ENCODE measurements at regions not wholly inside any gene's neighbourhood (a gene's known extent, or its start where the extent isn't known, plus 50 kb on each side); places are given as distances from the start of the nearest gene placed in this dataset.
"Not testable (repeated sequence)": the region's sequence is repeated elsewhere in the genome, so short reads cannot be mapped to it uniquely, and the experiment has no call there.

DNA sequence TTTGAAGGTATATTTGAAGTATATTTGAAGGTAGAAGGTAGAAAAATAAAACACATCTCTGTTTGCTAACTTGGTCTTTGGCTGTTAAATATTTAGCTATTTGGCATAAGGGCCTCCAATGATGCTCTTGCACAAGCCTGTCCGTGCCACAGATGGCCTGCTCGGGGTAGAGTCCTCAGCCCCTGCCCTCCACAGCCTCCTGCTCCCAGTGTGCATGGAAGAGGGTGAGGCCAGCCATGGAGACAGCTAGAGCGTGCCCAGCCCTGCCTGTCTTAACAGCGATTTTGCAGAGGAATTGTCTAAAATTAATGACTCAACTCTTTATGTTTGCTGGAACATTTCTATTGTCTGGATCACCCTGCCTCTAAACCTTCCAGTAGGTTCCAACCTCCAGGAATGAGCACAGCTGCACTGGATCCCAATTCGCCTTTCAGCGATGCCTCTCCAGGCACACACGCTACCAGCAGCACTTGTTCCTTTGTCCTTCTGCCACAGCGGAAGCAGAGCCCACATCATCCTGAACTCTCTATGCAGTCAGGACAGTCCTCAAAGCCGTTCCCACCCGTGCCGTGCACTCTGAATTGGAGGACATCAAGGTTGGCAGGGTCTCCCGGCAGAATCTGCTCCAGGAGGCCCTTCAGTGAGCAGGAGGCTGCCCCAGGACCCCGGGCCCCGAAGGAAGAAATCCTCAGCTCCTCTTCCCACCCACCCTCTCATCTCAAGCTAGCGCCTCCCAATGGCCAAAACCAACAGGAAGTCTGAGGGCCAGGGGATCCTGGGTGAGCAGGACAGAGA lies 254.0 kb upstream of the IRX1 start:
- no peak for DNase-seq (ENCODE audit: low spot score)

GRCh38 chr5:3340471-3340870 lies 255.2 kb upstream of the IRX1 start:
- no peak for DNase-seq (ENCODE audit: low spot score)

- DNase-seq (ENCODE audit: low spot score), result no peak
Measured at GRCh38 chr5:3339798-3340115, 255.9 kb upstream of the IRX1 start.

DNA sequence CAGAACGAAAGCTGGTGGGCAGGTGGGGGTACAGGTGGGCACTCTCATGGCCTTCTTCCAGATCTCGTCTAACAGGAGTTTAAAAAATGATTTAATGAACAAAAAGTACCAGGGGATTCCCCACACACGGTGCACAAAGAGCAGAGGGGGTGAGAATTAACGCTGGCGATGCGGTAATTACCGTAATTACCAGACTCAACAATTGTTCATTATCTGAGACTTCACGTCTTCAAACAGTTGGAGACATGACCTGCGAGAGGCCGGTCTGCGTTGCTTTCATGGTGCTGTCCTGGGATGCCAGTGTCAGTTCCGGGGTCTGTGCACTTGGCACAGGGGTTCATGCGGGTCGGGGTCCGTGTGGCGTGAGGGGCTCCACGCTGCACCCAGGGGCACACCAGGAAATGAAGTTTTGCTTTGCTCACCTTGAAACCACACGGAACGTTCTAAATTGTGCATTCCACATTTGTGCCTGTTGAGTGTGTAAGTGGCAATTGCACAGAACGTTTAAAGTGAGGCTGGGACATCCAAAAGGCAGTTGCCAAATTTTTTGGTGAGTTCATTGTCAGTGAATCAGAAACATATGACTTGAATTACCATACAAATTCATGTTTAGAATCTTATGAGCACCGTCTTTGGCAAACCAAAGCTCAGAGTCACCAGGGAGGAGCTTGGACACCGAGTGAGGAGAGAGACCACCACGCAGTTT lies 256.4 kb upstream of the IRX1 start:
- DNase-seq (ENCODE audit: low spot score), result no peak

DNA sequence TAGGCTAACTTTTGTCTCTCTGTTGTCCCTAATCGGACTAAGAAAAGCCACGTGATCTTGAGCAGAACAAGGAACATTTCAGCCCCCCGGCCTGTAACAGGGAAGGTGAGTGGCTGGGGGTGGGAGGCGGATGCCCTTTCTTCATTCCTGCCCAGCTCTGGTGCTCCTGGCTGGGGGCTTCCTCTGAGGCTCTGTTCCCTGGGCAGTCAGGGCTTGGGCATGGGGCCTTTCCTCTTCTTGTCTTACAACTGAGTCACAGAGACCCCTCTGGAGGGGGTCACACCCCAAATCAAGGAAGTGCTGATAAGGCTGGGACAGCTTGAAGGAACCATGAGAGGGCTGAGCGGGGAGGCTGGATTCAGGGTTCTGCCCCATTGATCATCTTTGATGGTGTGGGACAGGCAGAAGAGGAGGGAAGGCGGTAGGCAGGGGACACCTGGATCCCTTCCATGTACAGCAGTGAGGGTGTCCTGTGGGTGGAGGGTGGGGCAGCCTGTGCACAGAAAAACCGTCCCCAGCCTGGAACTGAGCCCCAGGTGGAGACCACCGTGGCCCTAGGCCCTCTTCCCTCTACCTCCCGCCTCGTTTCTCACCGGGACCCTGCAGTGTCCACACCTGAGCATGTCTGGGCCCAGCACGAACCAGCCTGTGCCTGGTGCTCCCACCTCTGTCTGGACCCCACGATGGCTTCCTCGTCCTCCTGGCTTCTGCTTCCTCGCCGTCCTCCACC lies 257.7 kb upstream of the IRX1 start:
- no peak for DNase-seq (ENCODE audit: low spot score)

GRCh38 chr5:3336666-3337065 lies 259.0 kb upstream of the IRX1 start:
- no peak for DNase-seq (ENCODE audit: low spot score)

GRCh38 chr5:3335301-3335700 lies 260.3 kb upstream of the IRX1 start:
- DNase-seq (ENCODE audit: low spot score), result no peak

DNA sequence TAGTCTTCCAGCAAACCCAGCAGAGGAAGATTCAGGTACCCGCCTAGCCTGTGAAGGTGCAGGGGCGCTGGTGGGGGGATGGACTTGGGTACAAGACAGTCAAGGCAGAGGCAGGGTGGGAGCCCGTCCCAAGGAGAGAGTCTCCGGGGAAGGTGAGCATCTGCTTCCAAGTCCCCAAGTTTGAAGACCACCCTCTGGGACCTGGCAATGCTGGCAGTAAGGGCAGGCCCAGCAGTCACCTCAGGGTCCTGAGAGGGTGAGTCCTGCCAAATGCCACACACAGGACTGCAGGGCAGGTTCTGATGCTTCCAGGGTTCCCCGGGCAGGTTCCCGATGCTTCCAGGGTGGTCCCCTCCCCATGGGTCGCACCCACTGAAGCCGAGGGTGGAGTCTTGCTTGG lies 261.8 kb upstream of the IRX1 start:
- no peak for DNase-seq (ENCODE audit: low spot score)

DNA sequence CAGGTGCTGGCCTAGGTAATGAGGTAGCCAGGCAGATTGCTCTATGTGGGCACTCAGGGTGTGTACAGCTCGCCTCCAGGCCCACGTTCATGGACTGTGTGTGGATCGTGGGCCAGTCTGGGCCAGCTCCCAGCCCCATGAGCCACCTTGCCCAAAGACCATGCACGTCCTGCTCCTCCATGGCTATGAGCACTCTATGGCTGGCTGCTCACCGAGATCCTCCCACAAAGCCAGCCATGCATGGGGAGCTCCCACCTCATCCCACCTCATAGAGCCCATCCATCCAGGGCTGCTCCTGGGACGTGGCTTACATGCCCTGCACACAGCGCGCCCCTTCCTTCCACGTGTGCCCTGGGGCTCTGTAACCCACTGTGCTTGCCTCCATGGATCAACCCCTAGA lies 262.5 kb upstream of the IRX1 start:
- DNase-seq (ENCODE audit: low spot score), result no peak

GRCh38 chr5:3331819-3332218 lies 263.8 kb upstream of the IRX1 start:
- DNase-seq (ENCODE audit: low spot score), result no peak

GRCh38 chr5:3330442-3330841 lies 265.2 kb upstream of the IRX1 start:
- DNase-seq (ENCODE audit: low spot score), result no peak

DNA sequence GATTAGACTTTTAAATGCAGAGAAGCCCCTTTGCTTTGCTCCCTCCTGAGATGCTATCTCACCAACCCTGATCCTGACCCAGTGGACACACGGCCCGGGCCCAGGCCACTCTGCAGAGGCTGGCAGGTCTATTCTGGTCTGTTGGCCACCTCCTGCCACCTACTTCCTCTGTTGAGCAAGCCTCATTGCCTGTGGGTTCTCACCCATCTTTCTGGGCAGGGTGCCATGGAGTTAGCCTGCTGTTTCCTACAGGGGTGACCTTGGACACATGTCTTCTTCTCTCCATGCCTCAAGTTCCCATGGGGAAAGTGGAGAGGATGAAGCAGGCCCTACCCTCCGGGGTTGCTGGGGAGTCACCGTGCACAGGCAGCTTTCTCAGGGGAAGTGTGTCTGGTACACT lies 266.2 kb upstream of the IRX1 start:
- no peak for DNase-seq (ENCODE audit: low spot score)

DNA sequence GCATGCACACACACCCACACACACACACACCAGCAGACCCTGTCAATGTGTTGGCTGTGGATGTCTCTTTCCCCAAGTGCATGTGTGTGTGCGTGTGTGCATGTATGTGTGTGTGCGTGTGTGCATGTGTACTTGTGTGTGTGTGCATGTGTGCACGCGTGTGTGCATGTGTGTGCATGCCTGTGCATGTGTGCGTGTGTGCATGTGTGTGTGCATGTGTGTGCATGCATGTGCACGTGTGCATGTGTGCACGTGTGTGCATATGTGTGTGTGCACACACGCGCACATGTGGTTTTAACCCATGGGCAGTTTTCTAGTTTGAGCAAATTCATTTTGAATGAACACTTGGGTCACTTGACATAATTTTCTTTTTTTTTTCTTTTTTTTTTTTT lies 268.8 kb upstream of the IRX1 start:
- no peak for DNase-seq (ENCODE audit: low spot score)

- DNase-seq (ENCODE audit: low spot score), result no peak
Measured at GRCh38 chr5:3325972-3326840, 269.4 kb upstream of the IRX1 start.

GRCh38 chr5:3325201-3325971 lies 270.2 kb upstream of the IRX1 start:
- DNase-seq (ENCODE audit: low spot score), result peak; percentile 23

DNA sequence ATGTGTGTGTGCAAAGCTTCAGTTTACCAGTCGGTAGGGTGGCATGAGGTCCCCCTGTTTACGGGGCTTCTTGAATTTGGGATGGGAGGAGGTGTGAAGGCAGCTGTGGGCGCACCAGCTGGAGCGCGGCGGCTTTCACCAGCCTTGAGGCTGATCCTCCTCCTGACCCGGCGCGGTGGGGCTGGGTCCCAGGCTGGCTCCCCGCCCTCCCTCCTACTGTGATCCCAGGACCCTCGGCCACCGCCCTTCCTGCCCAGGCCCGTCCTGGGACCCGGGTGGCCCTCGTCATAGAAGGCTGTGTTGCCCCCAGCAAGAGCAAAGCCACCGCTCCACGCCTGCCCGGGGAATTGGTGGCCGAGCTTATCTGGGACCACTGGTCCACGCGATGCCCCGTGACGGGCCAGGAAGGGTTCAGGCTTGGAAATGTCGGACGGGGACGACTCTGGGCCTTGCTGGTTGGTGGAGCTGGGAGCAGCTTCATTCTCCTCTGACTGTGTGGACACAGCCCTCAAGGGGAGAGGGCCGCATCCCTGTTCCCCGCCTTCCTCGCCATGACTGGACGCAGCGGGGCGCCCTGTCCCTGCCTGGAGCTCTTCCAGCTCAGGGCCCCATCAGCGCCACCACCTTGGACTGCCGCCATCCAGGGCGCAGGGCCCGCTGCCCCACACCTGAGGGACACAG lies 271.1 kb upstream of the IRX1 start:
- peak; percentile 53 for DNase-seq (ENCODE audit: low spot score)

DNA sequence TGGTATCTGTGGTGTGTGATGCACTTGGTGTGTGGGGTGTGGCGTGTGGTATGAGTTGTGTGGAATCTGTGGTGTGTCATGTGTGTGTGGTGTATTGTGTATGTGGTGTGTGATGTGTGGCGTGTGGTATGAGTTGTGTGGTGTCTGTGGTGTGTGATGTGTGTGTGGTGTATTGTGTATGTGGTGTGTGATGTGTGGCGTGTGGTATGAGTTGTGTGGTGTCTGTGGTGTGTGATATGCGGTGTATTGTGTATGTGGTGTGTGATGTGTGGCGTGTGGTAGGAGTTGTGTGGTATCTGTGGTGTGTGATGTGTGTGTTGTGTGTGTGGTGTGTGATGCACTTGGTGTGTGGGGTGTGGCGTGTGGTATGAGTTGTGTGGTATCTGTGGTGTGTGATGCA lies 271.7 kb upstream of the IRX1 start:
- not testable (repeated sequence) for DNase-seq (ENCODE audit: low spot score)

- no peak for DNase-seq (ENCODE audit: low spot score)
Measured at GRCh38 chr5:3323144-3323543, 272.5 kb upstream of the IRX1 start.

DNA sequence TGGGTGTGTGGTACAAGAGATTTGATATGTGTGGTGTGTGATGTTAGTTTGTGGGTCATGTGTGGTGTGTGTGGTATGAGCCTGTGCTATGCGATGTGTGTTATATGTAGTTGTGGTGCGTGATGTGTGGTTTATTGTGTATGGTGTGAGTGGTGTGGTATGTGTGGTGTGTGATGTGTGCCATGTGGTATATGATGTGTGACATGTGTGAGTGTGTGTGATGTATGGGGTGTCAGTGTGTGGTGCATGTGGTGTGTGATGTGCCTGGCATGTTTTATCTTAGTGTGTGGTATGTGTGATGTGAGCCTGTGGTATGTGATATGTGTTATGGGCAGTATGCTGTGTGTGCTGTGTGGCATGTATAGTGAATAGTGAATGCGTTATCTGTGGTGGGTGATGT lies 273.0 kb upstream of the IRX1 start:
- DNase-seq (ENCODE audit: low spot score), result no peak

DNA sequence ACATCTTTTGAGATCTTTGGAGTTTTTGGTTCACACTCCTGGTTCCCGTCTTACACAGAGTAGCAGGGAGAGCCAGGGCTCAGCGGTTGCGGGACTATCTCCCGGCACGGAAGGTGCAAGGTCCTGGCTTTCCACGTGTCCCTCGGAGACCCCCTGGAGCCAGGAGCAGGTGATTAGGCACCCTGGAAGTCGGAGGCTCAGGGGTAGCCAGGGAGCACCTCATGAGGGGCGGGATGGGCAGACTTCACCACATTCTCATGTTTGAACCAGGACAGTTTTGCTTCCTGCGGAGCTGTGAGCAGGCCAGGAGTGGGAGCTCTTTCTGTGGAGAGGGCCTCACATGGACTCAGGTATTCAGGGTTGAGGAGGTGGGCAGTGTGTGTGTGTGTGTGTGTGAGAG lies 273.7 kb upstream of the IRX1 start:
- DNase-seq (ENCODE audit: low spot score), result no peak
